WTC11 (cell line): ENCODE measurements at regions not wholly inside any gene's neighbourhood (a gene's known extent, or its start where the extent isn't known, plus 50 kb on each side); places are given as distances from the start of the nearest gene placed in this dataset.

Experiments
- ATAC-seq: fragments of 200-7000 bp; cut with Tn5 transposase; 2 replicates; pipeline ENCODE4 v1.10.0; 2021; ENCODE audit warnings: mild to moderate bottlenecking, moderate library complexity
- CTCF ChIA-PET: fragments of 300-600 bp; sonication (Branson Sonifier 250); formaldehyde crosslinking; loops from one replicate; lab custom pipeline; 2021; ENCODE audit warnings: antibody characterized with exemption; lab: Charles Lee
- POLR2A ChIA-PET: fragments of 350-600 bp; sonication (Branson Sonifier 250); formaldehyde crosslinking; loops from one replicate; lab custom pipeline; 2021; ENCODE audit warnings: antibody characterized with exemption; lab: Charles Lee
- DNase-seq: peaks from one replicate; pipeline ENCODE4 v3.0.0; 2021; ENCODE audit warnings: low spot score
- H3K27ac Mint-ChIP-seq: 2 replicates; pipeline ENCODE4 v1.8.0; 2021; ENCODE audit warnings: mixed read lengths
- H3K27me3 Mint-ChIP-seq: 2 replicates; pipeline ENCODE4 v1.8.0; 2021; ENCODE audit warnings: low read depth, mild to moderate bottlenecking, moderate library complexity, mixed read lengths
- H3K36me3 Mint-ChIP-seq: 2 replicates; pipeline ENCODE4 v1.8.0; 2021; ENCODE audit warnings: mixed read lengths
- H3K4me1 Mint-ChIP-seq: 2 replicates; pipeline ENCODE4 v1.8.0; 2022; ENCODE audit warnings: mixed read lengths
- H3K4me3 Mint-ChIP-seq: 2 replicates; pipeline ENCODE4 v1.8.0; 2021; ENCODE audit warnings: mild to moderate bottlenecking, moderate library complexity, mixed read lengths
- H3K9me3 Mint-ChIP-seq: 2 replicates; pipeline ENCODE4 v1.8.0; 2021; ENCODE audit warnings: mixed read lengths
- ATF2 ChIP-seq: sonication (generic); formaldehyde crosslinking; IDR thresholded peaks from 2 replicates; pipeline ENCODE4 v1.8.1; 2022; ENCODE audit warnings: low read depth, missing genetic modification reagents, borderline replicate concordance
- FOXP1 ChIP-seq: sonication (generic); formaldehyde crosslinking; IDR thresholded peaks from 2 replicates; pipeline ENCODE4 v1.8.0; 2022; ENCODE audit warnings: missing genetic modification reagents, mild to moderate bottlenecking, moderate library complexity, borderline replicate concordance
- FOXP4 ChIP-seq: sonication (generic); formaldehyde crosslinking; IDR thresholded peaks from 2 replicates; pipeline ENCODE4 v1.8.0; 2022; ENCODE audit warnings: mild to moderate bottlenecking, missing genetic modification reagents
- GABPB1 ChIP-seq: sonication (generic); formaldehyde crosslinking; IDR thresholded peaks from 2 replicates; pipeline ENCODE4 v1.8.1; 2023; ENCODE audit warnings: mild to moderate bottlenecking, missing genetic modification reagents
- NFYB ChIP-seq: sonication (generic); formaldehyde crosslinking; conservative IDR thresholded peaks from 2 replicates; pipeline ENCODE4 v1.8.0; 2022; ENCODE audit warnings: low read depth, missing genetic modification reagents
- SMAD3 ChIP-seq: sonication (generic); formaldehyde crosslinking; IDR thresholded peaks from 2 replicates; pipeline ENCODE4 v1.8.0; 2022; ENCODE audit warnings: missing genetic modification reagents, mild to moderate bottlenecking, borderline replicate concordance
- STAT6 ChIP-seq: sonication (generic); formaldehyde crosslinking; conservative IDR thresholded peaks from 2 replicates; pipeline ENCODE4 v1.8.1; 2023; ENCODE audit warnings: mild to moderate bottlenecking, low read depth, missing genetic modification reagents, moderate library complexity
- ZNF121 ChIP-seq: sonication (generic); formaldehyde crosslinking; IDR thresholded peaks from 2 replicates; pipeline ENCODE4 v1.8.0; 2023; ENCODE audit warnings: missing genetic modification reagents
- ZNF219 ChIP-seq: sonication (generic); formaldehyde crosslinking; IDR thresholded peaks from 2 replicates; pipeline ENCODE4 v1.8.0; 2023; ENCODE audit warnings: missing genetic modification reagents, mild to moderate bottlenecking, borderline replicate concordance
- TF ChIP-seq, protein P1 (sequence below): sonication (generic); formaldehyde crosslinking; IDR thresholded peaks from 2 replicates; pipeline ENCODE4 v1.8.0; 2022; ENCODE audit warnings: mild to moderate bottlenecking, missing genetic modification reagents
- TF ChIP-seq, protein P2 (sequence below): sonication (generic); formaldehyde crosslinking; IDR thresholded peaks from 2 replicates; pipeline ENCODE4 v1.8.0; 2022; ENCODE audit warnings: mild to moderate bottlenecking, missing genetic modification reagents
- TF ChIP-seq, protein P3 (sequence below): fragments of 250-450 bp; sonication (Bioruptor Pico); IDR thresholded peaks from 2 replicates; pipeline ENCODE4 v1.9.0; 2021; ENCODE audit warnings: mild to moderate bottlenecking, borderline replicate concordance
- TF ChIP-seq, protein P4 (sequence below): sonication (generic); formaldehyde crosslinking; IDR thresholded peaks from 2 replicates; pipeline ENCODE4 v1.8.0; 2022; ENCODE audit warnings: missing genetic modification reagents
- TF ChIP-seq, protein P5 (sequence below): fragments of 250-450 bp; sonication (Bioruptor Pico); IDR thresholded peaks from 2 replicates; pipeline ENCODE4 v2.1.2; 2022; ENCODE audit warnings: mild to moderate bottlenecking, moderate library complexity

- Mint-ChIP-seq H3K27me3 (no peaks in the 10 kb centered on the region), H3K36me3 (peaks cover 8% of the 10 kb centered on the region), H3K4me1 (no peaks in the 10 kb centered on the region), H3K4me3 (no peak overlapping the region), H3K9me3 (peaks cover 20% of the 10 kb centered on the region), H3K27ac (no peak overlapping the region)
- POLR2A ChIA-PET: no interaction called here
- TF ChIP-seq, protein P1, sequence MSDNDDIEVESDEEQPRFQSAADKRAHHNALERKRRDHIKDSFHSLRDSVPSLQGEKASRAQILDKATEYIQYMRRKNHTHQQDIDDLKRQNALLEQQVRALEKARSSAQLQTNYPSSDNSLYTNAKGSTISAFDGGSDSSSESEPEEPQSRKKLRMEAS (CRISPR knock-in tag): no peak
- TF ChIP-seq FOXP4 (CRISPR knock-in tag): no peak
- no peak for ATAC-seq
- CTCF ChIA-PET: no interaction called here
- DNase-seq: no peak
Measured at GRCh38 chr4:100130964-100131363, 59.3 kb downstream of the DDIT4L start.

DNA sequence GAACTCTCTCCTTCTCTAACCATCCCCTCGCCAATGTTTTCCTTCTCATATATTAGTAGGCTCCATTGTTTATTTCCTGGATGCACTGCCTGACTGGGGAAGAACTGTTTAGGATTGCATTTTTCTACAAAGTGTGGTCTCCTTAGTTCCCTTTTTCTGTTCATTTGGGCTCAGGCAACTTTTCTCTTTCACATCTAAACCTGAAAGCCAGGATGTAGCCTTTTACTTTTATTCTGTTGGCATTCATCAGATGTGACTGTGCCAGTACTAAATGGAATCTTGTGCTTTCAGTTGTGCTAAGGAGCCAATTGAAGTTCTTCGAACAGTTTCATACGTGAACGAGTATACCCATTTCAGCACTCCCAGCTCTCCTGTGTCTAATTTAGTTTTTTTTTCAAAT is 59.8 kb downstream of the DDIT4L start:
- POLR2A ChIA-PET: no interaction called here
- Mint-ChIP-seq H3K36me3 (peaks cover 8% of the 10 kb centered on the region), H3K9me3 (peaks cover 21% of the 10 kb centered on the region), H3K4me3 (no peak overlapping the region), H3K27me3 (no peaks in the 10 kb centered on the region), H3K4me1 (no peaks in the 10 kb centered on the region), H3K27ac (no peak overlapping the region)
- TF ChIP-seq, protein P2, sequence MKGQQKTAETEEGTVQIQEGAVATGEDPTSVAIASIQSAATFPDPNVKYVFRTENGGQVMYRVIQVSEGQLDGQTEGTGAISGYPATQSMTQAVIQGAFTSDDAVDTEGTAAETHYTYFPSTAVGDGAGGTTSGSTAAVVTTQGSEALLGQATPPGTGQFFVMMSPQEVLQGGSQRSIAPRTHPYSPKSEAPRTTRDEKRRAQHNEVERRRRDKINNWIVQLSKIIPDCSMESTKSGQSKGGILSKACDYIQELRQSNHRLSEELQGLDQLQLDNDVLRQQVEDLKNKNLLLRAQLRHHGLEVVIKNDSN (CRISPR knock-in tag): no peak
- TF ChIP-seq, protein P3, sequence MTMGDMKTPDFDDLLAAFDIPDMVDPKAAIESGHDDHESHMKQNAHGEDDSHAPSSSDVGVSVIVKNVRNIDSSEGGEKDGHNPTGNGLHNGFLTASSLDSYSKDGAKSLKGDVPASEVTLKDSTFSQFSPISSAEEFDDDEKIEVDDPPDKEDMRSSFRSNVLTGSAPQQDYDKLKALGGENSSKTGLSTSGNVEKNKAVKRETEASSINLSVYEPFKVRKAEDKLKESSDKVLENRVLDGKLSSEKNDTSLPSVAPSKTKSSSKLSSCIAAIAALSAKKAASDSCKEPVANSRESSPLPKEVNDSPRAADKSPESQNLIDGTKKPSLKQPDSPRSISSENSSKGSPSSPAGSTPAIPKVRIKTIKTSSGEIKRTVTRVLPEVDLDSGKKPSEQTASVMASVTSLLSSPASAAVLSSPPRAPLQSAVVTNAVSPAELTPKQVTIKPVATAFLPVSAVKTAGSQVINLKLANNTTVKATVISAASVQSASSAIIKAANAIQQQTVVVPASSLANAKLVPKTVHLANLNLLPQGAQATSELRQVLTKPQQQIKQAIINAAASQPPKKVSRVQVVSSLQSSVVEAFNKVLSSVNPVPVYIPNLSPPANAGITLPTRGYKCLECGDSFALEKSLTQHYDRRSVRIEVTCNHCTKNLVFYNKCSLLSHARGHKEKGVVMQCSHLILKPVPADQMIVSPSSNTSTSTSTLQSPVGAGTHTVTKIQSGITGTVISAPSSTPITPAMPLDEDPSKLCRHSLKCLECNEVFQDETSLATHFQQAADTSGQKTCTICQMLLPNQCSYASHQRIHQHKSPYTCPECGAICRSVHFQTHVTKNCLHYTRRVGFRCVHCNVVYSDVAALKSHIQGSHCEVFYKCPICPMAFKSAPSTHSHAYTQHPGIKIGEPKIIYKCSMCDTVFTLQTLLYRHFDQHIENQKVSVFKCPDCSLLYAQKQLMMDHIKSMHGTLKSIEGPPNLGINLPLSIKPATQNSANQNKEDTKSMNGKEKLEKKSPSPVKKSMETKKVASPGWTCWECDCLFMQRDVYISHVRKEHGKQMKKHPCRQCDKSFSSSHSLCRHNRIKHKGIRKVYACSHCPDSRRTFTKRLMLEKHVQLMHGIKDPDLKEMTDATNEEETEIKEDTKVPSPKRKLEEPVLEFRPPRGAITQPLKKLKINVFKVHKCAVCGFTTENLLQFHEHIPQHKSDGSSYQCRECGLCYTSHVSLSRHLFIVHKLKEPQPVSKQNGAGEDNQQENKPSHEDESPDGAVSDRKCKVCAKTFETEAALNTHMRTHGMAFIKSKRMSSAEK (CRISPR knock-in tag): no peak
- TF ChIP-seq ZNF121 (CRISPR knock-in tag): no peak
- TF ChIP-seq SMAD3: no peak
- TF ChIP-seq, protein P4, sequence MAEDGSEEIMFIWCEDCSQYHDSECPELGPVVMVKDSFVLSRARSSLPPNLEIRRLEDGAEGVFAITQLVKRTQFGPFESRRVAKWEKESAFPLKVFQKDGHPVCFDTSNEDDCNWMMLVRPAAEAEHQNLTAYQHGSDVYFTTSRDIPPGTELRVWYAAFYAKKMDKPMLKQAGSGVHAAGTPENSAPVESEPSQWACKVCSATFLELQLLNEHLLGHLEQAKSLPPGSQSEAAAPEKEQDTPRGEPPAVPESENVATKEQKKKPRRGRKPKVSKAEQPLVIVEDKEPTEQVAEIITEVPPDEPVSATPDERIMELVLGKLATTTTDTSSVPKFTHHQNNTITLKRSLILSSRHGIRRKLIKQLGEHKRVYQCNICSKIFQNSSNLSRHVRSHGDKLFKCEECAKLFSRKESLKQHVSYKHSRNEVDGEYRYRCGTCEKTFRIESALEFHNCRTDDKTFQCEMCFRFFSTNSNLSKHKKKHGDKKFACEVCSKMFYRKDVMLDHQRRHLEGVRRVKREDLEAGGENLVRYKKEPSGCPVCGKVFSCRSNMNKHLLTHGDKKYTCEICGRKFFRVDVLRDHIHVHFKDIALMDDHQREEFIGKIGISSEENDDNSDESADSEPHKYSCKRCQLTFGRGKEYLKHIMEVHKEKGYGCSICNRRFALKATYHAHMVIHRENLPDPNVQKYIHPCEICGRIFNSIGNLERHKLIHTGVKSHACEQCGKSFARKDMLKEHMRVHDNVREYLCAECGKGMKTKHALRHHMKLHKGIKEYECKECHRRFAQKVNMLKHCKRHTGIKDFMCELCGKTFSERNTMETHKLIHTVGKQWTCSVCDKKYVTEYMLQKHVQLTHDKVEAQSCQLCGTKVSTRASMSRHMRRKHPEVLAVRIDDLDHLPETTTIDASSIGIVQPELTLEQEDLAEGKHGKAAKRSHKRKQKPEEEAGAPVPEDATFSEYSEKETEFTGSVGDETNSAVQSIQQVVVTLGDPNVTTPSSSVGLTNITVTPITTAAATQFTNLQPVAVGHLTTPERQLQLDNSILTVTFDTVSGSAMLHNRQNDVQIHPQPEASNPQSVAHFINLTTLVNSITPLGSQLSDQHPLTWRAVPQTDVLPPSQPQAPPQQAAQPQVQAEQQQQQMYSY (CRISPR knock-in tag): no peak
- TF ChIP-seq FOXP1 (CRISPR knock-in tag): no peak
- no peak for TF ChIP-seq ATF2
- TF ChIP-seq, protein P5, sequence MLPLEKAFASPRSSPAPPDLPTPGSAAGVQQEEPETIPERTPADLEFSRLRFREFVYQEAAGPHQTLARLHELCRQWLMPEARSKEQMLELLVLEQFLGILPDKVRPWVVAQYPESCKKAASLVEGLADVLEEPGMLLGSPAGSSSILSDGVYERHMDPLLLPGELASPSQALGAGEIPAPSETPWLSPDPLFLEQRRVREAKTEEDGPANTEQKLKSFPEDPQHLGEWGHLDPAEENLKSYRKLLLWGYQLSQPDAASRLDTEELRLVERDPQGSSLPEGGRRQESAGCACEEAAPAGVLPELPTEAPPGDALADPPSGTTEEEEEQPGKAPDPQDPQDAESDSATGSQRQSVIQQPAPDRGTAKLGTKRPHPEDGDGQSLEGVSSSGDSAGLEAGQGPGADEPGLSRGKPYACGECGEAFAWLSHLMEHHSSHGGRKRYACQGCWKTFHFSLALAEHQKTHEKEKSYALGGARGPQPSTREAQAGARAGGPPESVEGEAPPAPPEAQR (CRISPR knock-in tag): no peak
- TF ChIP-seq ZNF219 (CRISPR knock-in tag): no peak
- TF ChIP-seq NFYB: no peak
- TF ChIP-seq STAT6: no peak
- TF ChIP-seq GABPB1 (CRISPR knock-in tag): no peak
- ATAC-seq: no peak
- CTCF ChIA-PET: no interaction called here
- no peak for DNase-seq
